ENCODE measurements at regions not wholly inside any gene's neighbourhood (a gene's known extent, or its start where the extent isn't known, plus 50 kb on each side); places are given as distances from the start of the nearest gene placed in this dataset.

- Histone ChIP-seq H3K27ac (ENCODE audit: low read depth, low read length) (no peak overlapping the region), H3K9me3 (ENCODE audit: insufficient read depth in 2 of 2, low read depth in 1 of 2, low read length in 1 of 2) (peaks cover 0 to under 1% of the 10 kb centered on the region in 2 experiments; a peak in 1 of 4 replicates), H2BK20ac (ENCODE audit: low read length) (no peak overlapping the region), H4K8ac (ENCODE audit: extremely low read depth, insufficient read depth, low read length) (no peak overlapping the region), H2BK5ac (ENCODE audit: low read depth, low read length) (no peak overlapping the region), H4K5ac (ENCODE audit: insufficient read length, low read depth, low read length) (no peak overlapping the region), H3K36me3 (ENCODE audit: control insufficient read depth in 2 of 4, insufficient read depth in 4 of 4, low read length in 3 of 4) (no peaks in the 10 kb centered on the region), H2BK15ac (ENCODE audit: low read length) (no peak overlapping the region), H3K4me3 (ENCODE audit: extremely low read depth in 1 of 4, insufficient read depth in 2 of 4, low read depth in 3 of 4, low read length in 4 of 4) (no peak overlapping the region), H3K14ac (ENCODE audit: insufficient read length) (no peak overlapping the region), H2BK120ac (replicated peaks; ENCODE audit: low read depth, low read length) (no peak overlapping the region), H3K9ac (replicated peaks in 1 of 4; ENCODE audit: extremely low read depth in 1 of 4, low read depth in 3 of 4, low read length in 3 of 4) (no peak overlapping the region), H2AK5ac (ENCODE audit: low read depth, low read length) (no peak overlapping the region), H3K23me2 (ENCODE audit: low read depth, low read length) (no peaks in the 10 kb centered on the region), H3K4me2 (ENCODE audit: insufficient read depth in 1 of 2, low read depth in 2 of 2, low read length in 2 of 2) (no peak overlapping the region), H3K27me3 (replicated peaks in 1 of 4; ENCODE audit: control insufficient read depth in 3 of 4, extremely low read depth in 1 of 4, insufficient read depth in 3 of 4, low read length in 3 of 4) (no peaks in the 10 kb centered on the region), H4K20me1 (replicated peaks in 1 of 2; ENCODE audit: control insufficient read depth in 1 of 2, insufficient read depth in 2 of 2, low read length in 2 of 2) (no peaks in the 10 kb centered on the region), H3K79me2 (ENCODE audit: control insufficient read depth in 1 of 2, insufficient read depth in 2 of 2, low read length in 2 of 2) (no peaks in the 10 kb centered on the region), H3K18ac (ENCODE audit: extremely low read depth, low read length) (no peak overlapping the region), H2AFZ (ENCODE audit: low read length) (no peak overlapping the region), H3K56ac (replicated peaks; ENCODE audit: insufficient read length, low read depth, low read length) (no peak overlapping the region), H4K91ac (replicated peaks; ENCODE audit: insufficient read length, low read length) (no peak overlapping the region), H3K23ac (ENCODE audit: insufficient read length) (no peak overlapping the region), H2BK12ac (ENCODE audit: low read depth, low read length) (no peak overlapping the region), H3K4me1 (replicated peaks in 1 of 4; ENCODE audit: control insufficient read depth in 3 of 4, insufficient read depth in 4 of 4, low read length in 3 of 4) (no peaks in the 10 kb centered on the region), H3K4ac (replicated peaks; ENCODE audit: insufficient read length, low read depth, low read length) (no peak overlapping the region), H3K79me1 (ENCODE audit: low read depth, low read length) (no peaks in the 10 kb centered on the region)
- ChIA-PET CTCF (ENCODE audit: partially characterized antibody) (interaction anchor here (0.7 kb wide), 1 partner anchor 13 kb away, joined by 4 read pairs; no protein-coding TSS in a partner anchor), POLR2A (ENCODE audit: partially characterized antibody) (no interaction called here)
- no peak for FAIRE-seq
- 94% methylated on average over 2 of the region's 2 CpGs; no CpG with 5 or more reads in 1 of the 2 experiments for WGBS, 2 experiments (ENCODE audit: extremely low coverage in 1 of 2, insufficient coverage in 1 of 2, insufficient read length in 1 of 2, insufficient replicate concordance in 2 of 2, low coverage in 1 of 2, low lambda C conversion rate in 2 of 2, missing lambda C conversion rate in 1 of 2)
- DNase-seq (ENCODE audit: low read depth in 1 of 2, low spot score in 2 of 2), result no peak
- TF ChIP-seq KDM4A (IDR thresholded peaks at IDR 0.05; ENCODE audit: low read depth, low read length, severe bottlenecking), result no peak
- no peak for TF ChIP-seq POLR2A (IDR thresholded peaks at IDR 0.05; ENCODE audit: control extremely low read depth in 1 of 2, low read depth in 2 of 2, low read length in 2 of 2)
- TF ChIP-seq, protein P1, sequence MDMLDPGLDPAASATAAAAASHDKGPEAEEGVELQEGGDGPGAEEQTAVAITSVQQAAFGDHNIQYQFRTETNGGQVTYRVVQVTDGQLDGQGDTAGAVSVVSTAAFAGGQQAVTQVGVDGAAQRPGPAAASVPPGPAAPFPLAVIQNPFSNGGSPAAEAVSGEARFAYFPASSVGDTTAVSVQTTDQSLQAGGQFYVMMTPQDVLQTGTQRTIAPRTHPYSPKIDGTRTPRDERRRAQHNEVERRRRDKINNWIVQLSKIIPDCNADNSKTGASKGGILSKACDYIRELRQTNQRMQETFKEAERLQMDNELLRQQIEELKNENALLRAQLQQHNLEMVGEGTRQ (IDR thresholded peaks at IDR 0.05; ENCODE audit: low read length), result no peak
- no peak for TF ChIP-seq ATF3 (IDR thresholded peaks at IDR 0.05; ENCODE audit: insufficient read depth, low read depth, low read length)
- no peak for TF ChIP-seq EZH2 (IDR thresholded peaks at IDR 0.05; ENCODE audit: low read depth, low read length, severe bottlenecking)
- TF ChIP-seq ZNF274 (IDR thresholded peaks at IDR 0.05; ENCODE audit: borderline replicate concordance, extremely low read depth, low read length), result no peak
- no peak for TF ChIP-seq SRF (IDR thresholded peaks at IDR 0.05; ENCODE audit: low read depth, low read length)
- no peak for TF ChIP-seq CTBP2 (IDR thresholded peaks at IDR 0.05; ENCODE audit: borderline replicate concordance, insufficient read depth, insufficient read length, low read length)
- TF ChIP-seq TAF7 (optimal IDR thresholded peaks at IDR 0.05; ENCODE audit: borderline replicate concordance, low read depth, low read length), result no peak
- no peak for TF ChIP-seq CHD1 (IDR thresholded peaks at IDR 0.05; ENCODE audit: low read depth, low read length)
- TF ChIP-seq KDM5A (IDR thresholded peaks at IDR 0.05; ENCODE audit: low read length), result no peak
- TF ChIP-seq NANOG (IDR thresholded peaks at IDR 0.05; ENCODE audit: insufficient read depth, low read depth, low read length, poor library complexity, severe bottlenecking), result no peak
- no peak for TF ChIP-seq TAF1 (IDR thresholded peaks at IDR 0.05; ENCODE audit: low read depth, low read length)
Observed at GRCh38 chr13:103487841-103488240, 421.6 kb upstream of the SLC10A2 start.
